ENCODE measurements at regions not wholly inside any gene's neighbourhood (a gene's known extent, or its start where the extent isn't known, plus 50 kb on each side); places are given as distances from the start of the nearest gene placed in this dataset.

- TF ChIP-seq EP300 (conservative IDR thresholded peaks at IDR 0.05; ENCODE audit: poor library complexity, severe bottlenecking) (no peak), REST (IDR thresholded peaks at IDR 0.05; ENCODE audit: borderline replicate concordance) (no peak), RAD21 (conservative IDR thresholded peaks at IDR 0.05) (no peak), EZH2 (IDR thresholded peaks at IDR 0.05; ENCODE audit: borderline replicate concordance, insufficient read depth, low read length, poor library complexity, severe bottlenecking) (no peak), SMC3 (conservative IDR thresholded peaks at IDR 0.05; ENCODE audit: poor library complexity) (no peak), TAF1 (IDR thresholded peaks at IDR 0.05; ENCODE audit: low read depth) (no peak), MXI1 (conservative IDR thresholded peaks at IDR 0.05; ENCODE audit: poor library complexity, severe bottlenecking) (no peak)
- TF ChIP-seq, protein P1, sequence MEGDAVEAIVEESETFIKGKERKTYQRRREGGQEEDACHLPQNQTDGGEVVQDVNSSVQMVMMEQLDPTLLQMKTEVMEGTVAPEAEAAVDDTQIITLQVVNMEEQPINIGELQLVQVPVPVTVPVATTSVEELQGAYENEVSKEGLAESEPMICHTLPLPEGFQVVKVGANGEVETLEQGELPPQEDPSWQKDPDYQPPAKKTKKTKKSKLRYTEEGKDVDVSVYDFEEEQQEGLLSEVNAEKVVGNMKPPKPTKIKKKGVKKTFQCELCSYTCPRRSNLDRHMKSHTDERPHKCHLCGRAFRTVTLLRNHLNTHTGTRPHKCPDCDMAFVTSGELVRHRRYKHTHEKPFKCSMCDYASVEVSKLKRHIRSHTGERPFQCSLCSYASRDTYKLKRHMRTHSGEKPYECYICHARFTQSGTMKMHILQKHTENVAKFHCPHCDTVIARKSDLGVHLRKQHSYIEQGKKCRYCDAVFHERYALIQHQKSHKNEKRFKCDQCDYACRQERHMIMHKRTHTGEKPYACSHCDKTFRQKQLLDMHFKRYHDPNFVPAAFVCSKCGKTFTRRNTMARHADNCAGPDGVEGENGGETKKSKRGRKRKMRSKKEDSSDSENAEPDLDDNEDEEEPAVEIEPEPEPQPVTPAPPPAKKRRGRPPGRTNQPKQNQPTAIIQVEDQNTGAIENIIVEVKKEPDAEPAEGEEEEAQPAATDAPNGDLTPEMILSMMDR (IDR thresholded peaks at IDR 0.05; ENCODE audit: poor library complexity, severe bottlenecking): no peak
Observed at GRCh38 chr2:107062599-107063220, 176.7 kb upstream of the ST6GAL2 start.
